GM10248 (cell line): ENCODE measurements at regions not wholly inside any gene's neighbourhood (a gene's known extent, or its start where the extent isn't known, plus 50 kb on each side); places are given as distances from the start of the nearest gene placed in this dataset.
"Not testable (repeated sequence)": the region's sequence is repeated elsewhere in the genome, so short reads cannot be mapped to it uniquely, and the experiment has no call there.

ENCODE experiments used
- CTCF ChIA-PET: fragments of 300-600 bp; sonication (Branson Sonifier 250); formaldehyde crosslinking; extraction: SDS; loops from one replicate; lab custom pipeline; 2021; ENCODE audit warnings: antibody characterized with exemption; lab: Yijun Ruan, JAX
- POLR2A ChIA-PET: fragments of 350-650 bp; sonication (Branson Sonifier 250); formaldehyde crosslinking; extraction: SDS; loops from one replicate; lab custom pipeline; 2020; ENCODE audit warnings: antibody characterized with exemption; lab: Yijun Ruan, JAX
- DNase-seq: peaks from one replicate; pipeline ENCODE4 v3.0.0; 2012; ENCODE audit errors: extremely low spot score
- CTCF ChIP-seq: IDR thresholded peaks from 2 replicates; pipeline ENCODE4 v1.5.1; 2012; ENCODE audit warnings: mild to moderate bottlenecking, low read depth; ENCODE audit errors: extremely low read depth, missing control alignments, control extremely low read depth

- CTCF ChIA-PET = no interaction called here
- POLR2A ChIA-PET = no interaction called here
- no peak for DNase-seq
- TF ChIP-seq CTCF = no peak
These were observed 488.0 kb upstream of the C16orf82 start for GRCh38 chr16:26578748-26579147.

GRCh38 chr16:26583803-26584202 lies 482.9 kb upstream of the C16orf82 start:
- POLR2A ChIA-PET = no interaction called here
- CTCF ChIA-PET = no interaction called here
- no peak for DNase-seq
- TF ChIP-seq CTCF = no peak

- no peak for DNase-seq
These were observed 473.0 kb upstream of the C16orf82 start for GRCh38 chr16:26593700-26594099.

GRCh38 chr16:26594666-26595065 lies 472.1 kb upstream of the C16orf82 start:
- no peak for DNase-seq
- ChIA-PET POLR2A (no interaction called here), CTCF (interaction anchor here (1.2 kb wide), 1 partner anchor 252 kb away, joined by 3 read pairs; no protein-coding TSS in a partner anchor)
- TF ChIP-seq CTCF = no peak

More at GRCh38 chr16:26593700-26594099, 473.0 kb upstream of the C16orf82 start:
- ChIA-PET CTCF (interaction anchor here (1.0 kb wide), 1 partner anchor 13 kb away, joined by 3 read pairs; no protein-coding TSS in a partner anchor), POLR2A (no interaction called here)
- no peak for TF ChIP-seq CTCF

- ChIA-PET CTCF (interaction anchor here (1.2 kb wide), 1 partner anchor 252 kb away, joined by 3 read pairs; no protein-coding TSS in a partner anchor), POLR2A (interaction anchor here (0.6 kb wide), 1 partner anchor 1288 kb away, joined by 7 read pairs; no protein-coding TSS in a partner anchor)
These were observed 471.5 kb upstream of the C16orf82 start for GRCh38 chr16:26595199-26595598.

GRCh38 chr16:26596033-26596432 lies 470.7 kb upstream of the C16orf82 start:
- POLR2A ChIA-PET = interaction anchor here (0.6 kb wide), 1 partner anchor 1287 kb away, joined by 7 read pairs; no protein-coding TSS in a partner anchor
- DNase-seq, CTCF ChIA-PET: not testable (repeated sequence)

More at GRCh38 chr16:26595199-26595598, 471.5 kb upstream of the C16orf82 start:
- DNase-seq = no peak
- no peak for TF ChIP-seq CTCF

GRCh38 chr16:26598061-26598460 lies 468.7 kb upstream of the C16orf82 start:
- no peak for TF ChIP-seq CTCF
- ChIA-PET POLR2A (no interaction called here), CTCF (interaction anchor here (1.0 kb wide), 1 partner anchor 8 kb away, joined by 3 read pairs; no protein-coding TSS in a partner anchor)
- DNase-seq = no peak
